ENCODE measurements at regions not wholly inside any gene's neighbourhood (a gene's known extent, or its start where the extent isn't known, plus 50 kb on each side); places are given as distances from the start of the nearest gene placed in this dataset.

- no peaks in the 10 kb centered on the region for H3K27me3 ChIP-seq (ENCODE audit: control insufficient read depth in 1 of 2, insufficient read depth in 2 of 2, low read length in 2 of 2)
- H3K36me3 ChIP-seq (ENCODE audit: control insufficient read depth in 1 of 2, insufficient read depth in 2 of 2, low read length in 2 of 2) = no peaks in the 10 kb centered on the region
- H3K27ac ChIP-seq (ENCODE audit: low read depth, low read length) = no peak overlapping the region
- H3K9ac ChIP-seq (ENCODE audit: low read depth in 1 of 2, low read length in 2 of 2) = no peak overlapping the region
- no peak overlapping the region for H3K4me3 ChIP-seq (ENCODE audit: low read depth in 1 of 2, low read length in 2 of 2)
- peaks cover under 1% of the 10 kb centered on the region in 2 donors for H3K4me1 ChIP-seq (ENCODE audit: control insufficient read depth in 1 of 2, insufficient read depth in 2 of 2, low read length in 2 of 2)
- H3K9me3 ChIP-seq (ENCODE audit: control insufficient read depth in 1 of 2, low read length in 2 of 2) = no peaks in the 10 kb centered on the region
Measured at GRCh38 chr3:177426106-177426877, 229.0 kb upstream of the TBL1XR1 start.

GRCh38 chr3:177426878-177427495, 229.7 kb upstream of the TBL1XR1 start:
- Histone ChIP-seq H3K27me3 (ENCODE audit: control insufficient read depth in 1 of 2, insufficient read depth in 2 of 2, low read length in 2 of 2) (no peaks in the 10 kb centered on the region), H3K4me1 (ENCODE audit: control insufficient read depth in 1 of 2, insufficient read depth in 2 of 2, low read length in 2 of 2) (peaks cover 7% of the 10 kb centered on the region in 2 donors), H3K9me3 (ENCODE audit: control insufficient read depth in 1 of 2, low read length in 2 of 2) (no peaks in the 10 kb centered on the region), H3K36me3 (ENCODE audit: control insufficient read depth in 1 of 2, insufficient read depth in 2 of 2, low read length in 2 of 2) (no peaks in the 10 kb centered on the region), H3K9ac (ENCODE audit: low read depth in 1 of 2, low read length in 2 of 2) (no peak overlapping the region), H3K4me3 (ENCODE audit: low read depth in 1 of 2, low read length in 2 of 2) (no peak overlapping the region), H3K27ac (ENCODE audit: low read depth, low read length) (no peak overlapping the region)

GRCh38 chr3:177427540-177427939, 230.3 kb upstream of the TBL1XR1 start:
- no peaks in the 10 kb centered on the region for H3K36me3 ChIP-seq (ENCODE audit: control insufficient read depth in 1 of 2, insufficient read depth in 2 of 2, low read length in 2 of 2)
- H3K27ac ChIP-seq (ENCODE audit: low read depth, low read length) = no peak overlapping the region
- H3K9ac ChIP-seq (ENCODE audit: low read depth in 1 of 2, low read length in 2 of 2) = no peak overlapping the region
- H3K4me3 ChIP-seq (ENCODE audit: low read depth in 1 of 2, low read length in 2 of 2) = no peak overlapping the region
- no peaks in the 10 kb centered on the region for H3K9me3 ChIP-seq (ENCODE audit: control insufficient read depth in 1 of 2, low read length in 2 of 2)
- no peaks in the 10 kb centered on the region for H3K27me3 ChIP-seq (ENCODE audit: control insufficient read depth in 1 of 2, insufficient read depth in 2 of 2, low read length in 2 of 2)
- H3K4me1 ChIP-seq (ENCODE audit: control insufficient read depth in 1 of 2, insufficient read depth in 2 of 2, low read length in 2 of 2) = peaks cover 10 to 12% of the 10 kb centered on the region in 2 donors

- Histone ChIP-seq H3K4me1 (ENCODE audit: control insufficient read depth in 1 of 2, insufficient read depth in 2 of 2, low read length in 2 of 2) (peaks cover 10 to 12% of the 10 kb centered on the region in 2 donors), H3K9me3 (ENCODE audit: control insufficient read depth in 1 of 2, low read length in 2 of 2) (no peaks in the 10 kb centered on the region), H3K27ac (ENCODE audit: low read depth, low read length) (no peak overlapping the region), H3K36me3 (ENCODE audit: control insufficient read depth in 1 of 2, insufficient read depth in 2 of 2, low read length in 2 of 2) (no peaks in the 10 kb centered on the region), H3K9ac (ENCODE audit: low read depth in 1 of 2, low read length in 2 of 2) (no peak overlapping the region), H3K27me3 (ENCODE audit: control insufficient read depth in 1 of 2, insufficient read depth in 2 of 2, low read length in 2 of 2) (no peaks in the 10 kb centered on the region), H3K4me3 (ENCODE audit: low read depth in 1 of 2, low read length in 2 of 2) (no peak overlapping the region)
Measured at GRCh38 chr3:177429079-177429478, 231.8 kb upstream of the TBL1XR1 start.

- Histone ChIP-seq H3K9ac (ENCODE audit: low read depth in 1 of 2, low read length in 2 of 2) (no peak overlapping the region), H3K27ac (ENCODE audit: low read depth, low read length) (no peak overlapping the region), H3K4me3 (ENCODE audit: low read depth in 1 of 2, low read length in 2 of 2) (no peak overlapping the region), H3K9me3 (ENCODE audit: control insufficient read depth in 1 of 2, low read length in 2 of 2) (no peaks in the 10 kb centered on the region), H3K27me3 (ENCODE audit: control insufficient read depth in 1 of 2, insufficient read depth in 2 of 2, low read length in 2 of 2) (no peaks in the 10 kb centered on the region), H3K36me3 (ENCODE audit: control insufficient read depth in 1 of 2, insufficient read depth in 2 of 2, low read length in 2 of 2) (no peaks in the 10 kb centered on the region), H3K4me1 (ENCODE audit: control insufficient read depth in 1 of 2, insufficient read depth in 2 of 2, low read length in 2 of 2) (peaks cover 10 to 12% of the 10 kb centered on the region in 2 donors)
Measured at GRCh38 chr3:177429771-177430170, 232.5 kb upstream of the TBL1XR1 start.

GRCh38 chr3:177430653-177431052, 233.4 kb upstream of the TBL1XR1 start:
- peaks cover 10 to 12% of the 10 kb centered on the region in 2 donors for H3K4me1 ChIP-seq (ENCODE audit: control insufficient read depth in 1 of 2, insufficient read depth in 2 of 2, low read length in 2 of 2)

GRCh38 chr3:177431525-177432176, 234.4 kb upstream of the TBL1XR1 start:
- Histone ChIP-seq H3K27me3 (ENCODE audit: control insufficient read depth in 1 of 2, insufficient read depth in 2 of 2, low read length in 2 of 2) (no peaks in the 10 kb centered on the region), H3K9ac (ENCODE audit: low read depth in 1 of 2, low read length in 2 of 2) (no peak overlapping the region), H3K4me1 (ENCODE audit: control insufficient read depth in 1 of 2, insufficient read depth in 2 of 2, low read length in 2 of 2) (peaks cover 11 to 12% of the 10 kb centered on the region in 2 donors), H3K4me3 (ENCODE audit: low read depth in 1 of 2, low read length in 2 of 2) (no peak overlapping the region), H3K9me3 (ENCODE audit: control insufficient read depth in 1 of 2, low read length in 2 of 2) (no peaks in the 10 kb centered on the region), H3K27ac (ENCODE audit: low read depth, low read length) (no peak overlapping the region), H3K36me3 (ENCODE audit: control insufficient read depth in 1 of 2, insufficient read depth in 2 of 2, low read length in 2 of 2) (no peaks in the 10 kb centered on the region)

More at GRCh38 chr3:177430653-177431052, 233.4 kb upstream of the TBL1XR1 start:
- no peak overlapping the region for H3K4me3 ChIP-seq (ENCODE audit: low read depth in 1 of 2, low read length in 2 of 2)
- no peaks in the 10 kb centered on the region for H3K36me3 ChIP-seq (ENCODE audit: control insufficient read depth in 1 of 2, insufficient read depth in 2 of 2, low read length in 2 of 2)
- no peaks in the 10 kb centered on the region for H3K9me3 ChIP-seq (ENCODE audit: control insufficient read depth in 1 of 2, low read length in 2 of 2)
- H3K27ac ChIP-seq (ENCODE audit: low read depth, low read length) = no peak overlapping the region
- no peak overlapping the region for H3K9ac ChIP-seq (ENCODE audit: low read depth in 1 of 2, low read length in 2 of 2)
- H3K27me3 ChIP-seq (ENCODE audit: control insufficient read depth in 1 of 2, insufficient read depth in 2 of 2, low read length in 2 of 2) = no peaks in the 10 kb centered on the region

- Histone ChIP-seq H3K36me3 (ENCODE audit: control insufficient read depth in 1 of 2, insufficient read depth in 2 of 2, low read length in 2 of 2) (no peaks in the 10 kb centered on the region), H3K9ac (ENCODE audit: low read depth in 1 of 2, low read length in 2 of 2) (no peak overlapping the region), H3K27ac (ENCODE audit: low read depth, low read length) (no peak overlapping the region), H3K27me3 (ENCODE audit: control insufficient read depth in 1 of 2, insufficient read depth in 2 of 2, low read length in 2 of 2) (no peaks in the 10 kb centered on the region), H3K4me1 (ENCODE audit: control insufficient read depth in 1 of 2, insufficient read depth in 2 of 2, low read length in 2 of 2) (peaks cover 20 to 45% of the 10 kb centered on the region in 2 donors), H3K9me3 (ENCODE audit: control insufficient read depth in 1 of 2, low read length in 2 of 2) (no peaks in the 10 kb centered on the region), H3K4me3 (ENCODE audit: low read depth in 1 of 2, low read length in 2 of 2) (no peak overlapping the region)
Measured at GRCh38 chr3:177435301-177435700, 238.0 kb upstream of the TBL1XR1 start.

GRCh38 chr3:177437513-177438337, 240.4 kb upstream of the TBL1XR1 start:
- Histone ChIP-seq H3K9ac (ENCODE audit: low read depth in 1 of 2, low read length in 2 of 2) (no peak overlapping the region), H3K4me1 (ENCODE audit: control insufficient read depth in 1 of 2, insufficient read depth in 2 of 2, low read length in 2 of 2) (peaks cover 13 to 52% of the 10 kb centered on the region in 2 donors), H3K9me3 (ENCODE audit: control insufficient read depth in 1 of 2, low read length in 2 of 2) (no peaks in the 10 kb centered on the region), H3K36me3 (ENCODE audit: control insufficient read depth in 1 of 2, insufficient read depth in 2 of 2, low read length in 2 of 2) (no peaks in the 10 kb centered on the region), H3K4me3 (ENCODE audit: low read depth in 1 of 2, low read length in 2 of 2) (peak overlapping the region in 1 of 2 donors; percentile 13), H3K27me3 (ENCODE audit: control insufficient read depth in 1 of 2, insufficient read depth in 2 of 2, low read length in 2 of 2) (no peaks in the 10 kb centered on the region), H3K27ac (ENCODE audit: low read depth, low read length) (no peak overlapping the region)

Data from duodenal mucosa (tissue), 2 donors.